ENCODE measurements at regions not wholly inside any gene's neighbourhood (a gene's known extent, or its start where the extent isn't known, plus 50 kb on each side); places are given as distances from the start of the nearest gene placed in this dataset.

GRCh38 chr3:197355713-197356112, 57.3 kb upstream of the DLG1 start:
- Histone ChIP-seq H3K4me1 (peaks cover 0 to 34% (median 6%) of the 10 kb centered on the region in 3 donors), H3K4me3 (no peak overlapping the region), H3K9me3 (peaks cover 0 to 11% (median 0%) of the 10 kb centered on the region in 3 donors), H3K36me3 (no peaks in the 10 kb centered on the region), H3K27me3 (no peaks in the 10 kb centered on the region), H3K27ac (no peak overlapping the region)
- ATAC-seq: no peak
- TF ChIP-seq EP300 (IDR thresholded peaks at IDR 0.05) (no peak), CTCF (IDR thresholded peaks at IDR 0.05) (no peak), POLR2A (IDR thresholded peaks at IDR 0.05) (no peak), POLR2AphosphoS5 (IDR thresholded peaks at IDR 0.05) (no peak)
- WGBS, 2 donors (ENCODE audit: low coverage in 1 of 2): 100% methylated on average over 1 of the region's 1 CpG; no CpG with 5 or more reads in 1 of the 2 donors

GRCh38 chr3:197354568-197355001, 56.2 kb upstream of the DLG1 start:
- Histone ChIP-seq H3K4me3 (peak overlapping the region in 1 of 2 donors; percentile 3), H3K9me3 (peaks cover 0 to 2% (median 0%) of the 10 kb centered on the region in 3 donors), H3K27me3 (no peaks in the 10 kb centered on the region), H3K36me3 (no peaks in the 10 kb centered on the region), H3K27ac (peak overlapping the region in 3 of 4 donors; percentile 32 to 63 (median 57)), H3K4me1 (peaks cover 0 to 34% (median 6%) of the 10 kb centered on the region in 3 donors)
- ATAC-seq: peak; percentile 71
- TF ChIP-seq POLR2A (IDR thresholded peaks at IDR 0.05): no peak
- no peak for TF ChIP-seq CTCF (IDR thresholded peaks at IDR 0.05)
- no peak for TF ChIP-seq EP300 (IDR thresholded peaks at IDR 0.05)
- peak; percentile 35 for TF ChIP-seq POLR2AphosphoS5 (IDR thresholded peaks at IDR 0.05)
- WGBS, 2 donors (ENCODE audit: low coverage in 1 of 2): 32 to 34% methylated on average over 8 to 11 of the region's 19 CpGs

- TF ChIP-seq CTCF (IDR thresholded peaks at IDR 0.05) (no peak), POLR2AphosphoS5 (IDR thresholded peaks at IDR 0.05) (no peak), EP300 (IDR thresholded peaks at IDR 0.05) (no peak), POLR2A (IDR thresholded peaks at IDR 0.05) (no peak)
Measured at GRCh38 chr3:197353867-197354567, 55.6 kb upstream of the DLG1 start.

GRCh38 chr3:197353001-197353866, 54.8 kb upstream of the DLG1 start:
- no peak overlapping the region for H3K4me3 ChIP-seq
- H3K4me1 ChIP-seq: peaks cover 0 to 34% (median 6%) of the 10 kb centered on the region in 3 donors
- peak overlapping the region in 1 of 4 donors; percentile 63 for H3K27ac ChIP-seq
- no peak for TF ChIP-seq CTCF (IDR thresholded peaks at IDR 0.05)
- no peak for TF ChIP-seq POLR2AphosphoS5 (IDR thresholded peaks at IDR 0.05)
- no peak for TF ChIP-seq EP300 (IDR thresholded peaks at IDR 0.05)
- no peak for TF ChIP-seq POLR2A (IDR thresholded peaks at IDR 0.05)
- WGBS, 2 donors (ENCODE audit: low coverage in 1 of 2): 59 to 71% methylated on average over 4 to 7 of the region's 8 CpGs
- H3K9me3 ChIP-seq: no peaks in the 10 kb centered on the region
- H3K36me3 ChIP-seq: no peaks in the 10 kb centered on the region
- H3K27me3 ChIP-seq: no peaks in the 10 kb centered on the region
- ATAC-seq: no peak

More at GRCh38 chr3:197353867-197354567, 55.6 kb upstream of the DLG1 start:
- Histone ChIP-seq H3K4me3 (peak overlapping the region in 1 of 2 donors; percentile 3), H3K27ac (peak overlapping the region in 2 of 4 donors; percentile 32 to 63), H3K36me3 (no peaks in the 10 kb centered on the region), H3K9me3 (no peaks in the 10 kb centered on the region), H3K4me1 (peaks cover 0 to 34% (median 6%) of the 10 kb centered on the region in 3 donors), H3K27me3 (no peaks in the 10 kb centered on the region)
- ATAC-seq: no peak
- WGBS, 2 donors (ENCODE audit: low coverage in 1 of 2): 37 to 47% methylated on average over 4 to 8 of the region's 10 CpGs
